H1 (cell line): ENCODE measurements at regions not wholly inside any gene's neighbourhood (a gene's known extent, or its start where the extent isn't known, plus 50 kb on each side); places are given as distances from the start of the nearest gene placed in this dataset.
"Not testable (repeated sequence)": the region's sequence is repeated elsewhere in the genome, so short reads cannot be mapped to it uniquely, and the experiment has no call there.

Experiments used
- CTCF ChIA-PET: fragments of 300-600 bp; sonication (Branson Sonifier 250); formaldehyde crosslinking; loops from one replicate; lab custom pipeline; 2021; ENCODE audit not compliant: partially characterized antibody; lab: Charles Lee
- POLR2A ChIA-PET: fragments of 300-600 bp; sonication (Branson Sonifier 250); formaldehyde crosslinking; loops from one replicate; lab custom pipeline; 2021; ENCODE audit warnings: inconsistent platforms; ENCODE audit not compliant: partially characterized antibody; lab: Charles Lee
- DNase-seq, 2 experiments: peaks; one replicate each; pipeline versions ENCODE4 v3.0.0 to v3.0.0-alpha.2; 2010 to 2022; ENCODE audit warnings: low spot score in 2 of 2, low read depth in 1 of 2, mixed read lengths in 1 of 2
- FAIRE-seq: peaks from 2 replicates; lab custom pipeline; 2011; peaks lifted over from hg19 to GRCh38; lab: Jason Lieb, UNC
- H2AFZ ChIP-seq: 2 replicates; pipeline ENCODE4 v1.8.1; 2012; ENCODE audit warnings: low read length, inconsistent platforms
- H2AK5ac ChIP-seq: 2 replicates; pipeline ENCODE4 v1.6.1; 2013; ENCODE audit warnings: low read depth, low read length
- H2BK120ac ChIP-seq: replicated peaks from 2 replicates; pipeline ENCODE3; 2013; ENCODE audit warnings: low read depth, low read length, inconsistent platforms
- H2BK12ac ChIP-seq: 2 replicates; pipeline ENCODE4 v1.6.1; 2013; ENCODE audit warnings: low read depth, low read length
- H2BK15ac ChIP-seq: 2 replicates; pipeline ENCODE4 v1.6.1; 2013; ENCODE audit warnings: low read length
- H2BK20ac ChIP-seq: 2 replicates; pipeline ENCODE4 v1.6.1; 2013; ENCODE audit warnings: low read length
- H2BK5ac ChIP-seq: 2 replicates; pipeline ENCODE4 v1.6.1; 2013; ENCODE audit warnings: low read depth, low read length
- H3K14ac ChIP-seq: 2 replicates; pipeline ENCODE4 v1.6.1; 2013; ENCODE audit warnings: inconsistent platforms; ENCODE audit not compliant: insufficient read length
- H3K18ac ChIP-seq: 2 replicates; pipeline ENCODE4 v1.6.1; 2013; ENCODE audit warnings: low read length; ENCODE audit errors: extremely low read depth
- H3K23ac ChIP-seq: 2 replicates; pipeline ENCODE4 v1.6.1; 2013; ENCODE audit warnings: inconsistent platforms; ENCODE audit not compliant: insufficient read length
- H3K23me2 ChIP-seq: 2 replicates; pipeline ENCODE4 v1.6.1; 2013; ENCODE audit warnings: low read depth, low read length
- H3K27ac ChIP-seq: 2 replicates; pipeline ENCODE4 v1.6.1; 2011; ENCODE audit warnings: low read depth, low read length, inconsistent platforms
- H3K27me3 ChIP-seq, 4 experiments: replicated peaks in 1 of 4; 1 replicate in 1 of 4; 2 replicates in 3 of 4; pipeline versions ENCODE4 v1.6.1 to v1.8.1; 2011 to 2013; ENCODE audit warnings: low read length in 3 of 4, mild to moderate bottlenecking in 3 of 4, inconsistent platforms in 2 of 4, mixed read lengths in 2 of 4, moderate library complexity in 1 of 4; ENCODE audit not compliant: control insufficient read depth in 3 of 4, insufficient read depth in 3 of 4; ENCODE audit errors: extremely low read depth in 1 of 4
- H3K36me3 ChIP-seq, 4 experiments: 2 replicates each; pipeline versions ENCODE4 v1.6.1 to v1.8.1; 2011 to 2013; ENCODE audit warnings: mild to moderate bottlenecking in 4 of 4, low read length in 3 of 4, moderate library complexity in 2 of 4, control low read depth in 1 of 4, inconsistent platforms in 1 of 4; ENCODE audit not compliant: insufficient read depth in 4 of 4, control insufficient read depth in 2 of 4
- H3K4ac ChIP-seq: replicated peaks from 2 replicates; pipeline ENCODE3; 2013; ENCODE audit warnings: low read length, low read depth, mixed read lengths, inconsistent platforms; ENCODE audit not compliant: insufficient read length
- H3K4me1 ChIP-seq, 4 experiments: replicated peaks in 1 of 4; 1 replicate in 1 of 4; 2 replicates in 3 of 4; pipeline versions ENCODE4 v1.6.1 to v1.8.1; 2011 to 2013; ENCODE audit warnings: low read length in 3 of 4, inconsistent platforms in 2 of 4, mixed read lengths in 1 of 4; ENCODE audit not compliant: insufficient read depth in 4 of 4, control insufficient read depth in 3 of 4
- H3K4me2 ChIP-seq, 2 experiments: 2 replicates each; pipeline versions ENCODE4 v1.6.1 to v1.8.1; 2011 to 2013; ENCODE audit warnings: low read depth in 2 of 2, low read length in 2 of 2, control low read depth in 1 of 2, inconsistent platforms in 1 of 2, mild to moderate bottlenecking in 1 of 2; ENCODE audit not compliant: insufficient read depth in 1 of 2
- H3K4me3 ChIP-seq, 4 experiments: fragments of 200-600, 300-600 bp in 1 of 4; sonication (generic), shearing (Covaris generic), sonication (Bioruptor Twin) in 1 of 4; 2 replicates each; pipeline versions ENCODE4 v1.5.1 to v1.8.1; 2011 to 2016; ENCODE audit warnings: low read length in 4 of 4, low read depth in 3 of 4, control low read depth in 2 of 4, inconsistent platforms in 2 of 4, mild to moderate bottlenecking in 2 of 4, mixed read lengths in 1 of 4, moderate library complexity in 1 of 4; ENCODE audit not compliant: insufficient read depth in 2 of 4; ENCODE audit errors: extremely low read depth in 1 of 4
- H3K56ac ChIP-seq: replicated peaks from 2 replicates; pipeline ENCODE3; 2013; ENCODE audit warnings: low read depth, mild to moderate bottlenecking, mixed read lengths, low read length, inconsistent platforms; ENCODE audit not compliant: insufficient read length
- H3K79me1 ChIP-seq: 2 replicates; pipeline ENCODE4 v1.6.1; 2013; ENCODE audit warnings: low read depth, low read length, control low read depth
- H3K79me2 ChIP-seq, 2 experiments: 2 replicates each; pipeline versions ENCODE4 v1.6.1 to v1.8.1; 2012 to 2013; ENCODE audit warnings: low read length in 2 of 2, mild to moderate bottlenecking in 2 of 2, inconsistent platforms in 1 of 2; ENCODE audit not compliant: insufficient read depth in 2 of 2, control insufficient read depth in 1 of 2
- H3K9ac ChIP-seq, 4 experiments: replicated peaks in 1 of 4; 1 replicate in 1 of 4; 2 replicates in 3 of 4; pipeline versions ENCODE4 v1.6.1 to v1.8.1; 2011 to 2013; ENCODE audit warnings: low read depth in 3 of 4, low read length in 3 of 4, control low read depth in 2 of 4, mild to moderate bottlenecking in 2 of 4, moderate library complexity in 2 of 4, inconsistent platforms in 1 of 4; ENCODE audit errors: extremely low read depth in 1 of 4
- H3K9me3 ChIP-seq, 2 experiments: 2 replicates each; pipeline versions ENCODE4 v1.6.1 to v1.8.1; 2012 to 2013; ENCODE audit warnings: mild to moderate bottlenecking in 2 of 2, moderate library complexity in 2 of 2, control low read depth in 1 of 2, inconsistent platforms in 1 of 2, low read depth in 1 of 2, low read length in 1 of 2, mixed read lengths in 1 of 2; ENCODE audit not compliant: insufficient read depth in 2 of 2
- H4K20me1 ChIP-seq, 2 experiments: replicated peaks in 1 of 2; 2 replicates each; pipeline versions ENCODE3 to v1.8.1; 2011 to 2013; ENCODE audit warnings: inconsistent platforms in 2 of 2, low read length in 2 of 2, mild to moderate bottlenecking in 1 of 2; ENCODE audit not compliant: insufficient read depth in 2 of 2, control insufficient read depth in 1 of 2
- H4K5ac ChIP-seq: 2 replicates; pipeline ENCODE4 v1.6.1; 2013; ENCODE audit warnings: low read length, low read depth, mixed read lengths, inconsistent platforms; ENCODE audit not compliant: insufficient read length
- H4K8ac ChIP-seq: 2 replicates; pipeline ENCODE4 v1.8.0; 2013; ENCODE audit warnings: mild to moderate bottlenecking, moderate library complexity, low read length, inconsistent platforms; ENCODE audit not compliant: insufficient read depth; ENCODE audit errors: extremely low read depth
- H4K91ac ChIP-seq: replicated peaks from 2 replicates; pipeline ENCODE3; 2013; ENCODE audit warnings: low read length, mixed read lengths, inconsistent platforms; ENCODE audit not compliant: insufficient read length
- ASH2L ChIP-seq: fragments of 200-600, 300-600 bp; sonication (generic); IDR thresholded peaks from one replicate; pipeline ENCODE4 v1.7.1; 2017; ENCODE audit warnings: low read length
- WGBS, 2 experiments: shearing (Covaris generic) in 1 of 2; methylation state at CpG; one replicate each; pipeline versions ENCODE4 v1.1.6 to v1.1.7; 2013 to 2015; ENCODE audit warnings: low lambda C conversion rate in 2 of 2, mixed read lengths in 2 of 2, inconsistent platforms in 1 of 2, low coverage in 1 of 2, missing lambda C conversion rate in 1 of 2; ENCODE audit not compliant: insufficient replicate concordance in 2 of 2, insufficient coverage in 1 of 2, insufficient read length in 1 of 2; ENCODE audit errors: extremely low coverage in 1 of 2, missing lambda C conversion rate in 1 of 2; 5-methylcytosine and 5-hydroxymethylcytosine counted together

DNA sequence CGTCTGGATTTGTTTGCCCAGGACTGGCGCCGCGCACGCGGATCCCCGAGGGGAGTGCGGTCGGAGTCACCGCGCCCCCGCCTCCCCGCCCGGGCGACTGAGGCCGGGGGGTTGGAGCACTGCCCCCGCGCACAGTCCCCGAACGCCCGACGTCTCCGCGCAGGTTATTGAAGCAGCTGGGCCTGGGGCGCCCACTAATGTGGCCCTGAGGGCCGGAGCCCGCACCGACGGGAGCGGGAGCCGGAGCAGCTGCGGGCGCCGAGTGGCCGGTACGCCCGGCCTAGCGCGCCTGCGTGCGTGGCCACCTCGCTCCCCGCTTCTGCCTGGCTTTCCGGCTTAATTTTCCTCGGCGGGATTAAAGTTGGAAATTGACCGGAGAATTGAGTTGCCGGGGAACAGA lies 126.9 kb downstream of the LAS1L start:
- POLR2A ChIA-PET, H3K36me3 ChIP-seq, H3K79me2 ChIP-seq, CTCF ChIA-PET, H3K27ac ChIP-seq, H3K4me1 ChIP-seq, H3K9ac ChIP-seq, H2BK20ac ChIP-seq: not testable (repeated sequence)
- 49% methylated on average over 22 of the region's 48 CpGs; no CpG with 5 or more reads in 1 of the 2 experiments for WGBS, 2 experiments
- peak; percentile 17 for TF ChIP-seq ASH2L
- TF ChIP-seq, all 59 proteins: peak for 1; not testable (repeated sequence) for 58
- Histone ChIP-seq H3K4me3 (peak overlapping the region in 2 of 4 experiments; percentile 31 to 59; a peak in 4 of 8 replicates), H3K4me2 (peak overlapping the region; percentile 41 to 57; a peak in 3 of 4 replicates), H3K27me3 (peaks cover 0 to 14% (median 8%) of the 10 kb centered on the region in 4 experiments; a peak in 6 of 7 replicates)
- H2BK15ac ChIP-seq, H4K5ac ChIP-seq, H3K9me3 ChIP-seq, H2AK5ac ChIP-seq, FAIRE-seq, H3K56ac ChIP-seq, H2BK5ac ChIP-seq, H3K23ac ChIP-seq, H3K4ac ChIP-seq, H2BK120ac ChIP-seq, H4K91ac ChIP-seq, H4K8ac ChIP-seq, H3K14ac ChIP-seq, H3K79me1 ChIP-seq, H2BK12ac ChIP-seq, H4K20me1 ChIP-seq, H2AFZ ChIP-seq, H3K23me2 ChIP-seq, H3K18ac ChIP-seq: not testable (repeated sequence)
- DNase-seq, result peak in 1 of 2 experiments; percentile 43
